ENCODE measurements at regions not wholly inside any gene's neighbourhood (a gene's known extent, or its start where the extent isn't known, plus 50 kb on each side); places are given as distances from the start of the nearest gene placed in this dataset.
"Not testable (repeated sequence)": the region's sequence is repeated elsewhere in the genome, so short reads cannot be mapped to it uniquely, and the experiment has no call there.

DNA sequence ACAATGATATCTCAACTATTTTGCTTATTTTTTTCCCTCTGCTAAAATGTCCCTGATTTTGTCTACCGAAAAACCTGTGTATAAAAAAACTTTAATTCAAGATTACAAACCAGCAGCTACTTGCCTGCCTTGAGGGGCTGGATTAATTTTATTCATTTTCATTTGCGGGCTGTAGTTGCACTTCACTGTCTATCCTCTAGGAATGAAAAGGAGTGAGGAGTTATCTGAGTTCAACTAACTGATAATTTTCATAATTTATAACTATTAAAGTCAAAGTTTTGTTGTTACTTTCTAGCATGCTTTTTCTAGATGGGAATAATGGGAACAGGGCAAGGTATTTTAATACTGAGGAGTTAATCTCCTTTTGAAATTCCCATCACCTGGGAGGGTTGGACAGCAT is 50.3 kb upstream of the AGTPBP1 start:
- not testable (repeated sequence) for DNase-seq (ENCODE audit: low spot score)

DNA sequence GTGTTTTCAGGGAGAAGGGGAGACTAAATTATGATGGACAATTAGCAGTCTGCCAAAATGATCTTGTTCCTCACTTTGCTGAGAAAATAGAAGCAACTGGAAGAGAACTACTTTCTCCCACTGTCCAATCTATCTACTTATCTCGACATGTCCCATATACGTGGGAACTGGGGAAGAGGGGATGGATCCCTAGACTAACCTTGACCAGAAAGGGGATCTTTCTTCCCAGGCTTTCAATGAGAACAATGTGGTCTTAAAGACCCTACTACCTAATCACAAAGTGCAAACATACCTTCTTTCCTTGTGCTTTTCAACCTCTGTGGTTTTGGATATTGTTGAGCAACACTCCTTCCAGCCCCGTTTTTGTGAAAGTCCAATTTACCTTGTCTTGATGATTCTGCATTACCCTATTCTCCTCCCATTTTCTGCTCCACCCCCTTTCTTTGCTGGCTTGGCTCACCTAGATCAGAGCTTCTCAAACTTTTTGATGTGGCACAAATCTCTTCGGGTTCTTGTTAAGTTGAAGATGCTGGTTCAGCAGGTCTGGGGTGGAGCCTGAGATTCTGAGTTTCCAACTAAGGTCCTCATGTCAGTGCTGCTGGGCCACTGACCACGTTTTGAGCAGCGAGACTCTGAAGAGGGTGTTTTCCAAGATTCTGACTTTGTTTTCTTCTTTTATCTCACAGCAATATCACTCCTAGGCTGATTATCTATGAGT is 61.4 kb upstream of the AGTPBP1 start:
- DNase-seq (ENCODE audit: low spot score) = peak; percentile 61

DNA sequence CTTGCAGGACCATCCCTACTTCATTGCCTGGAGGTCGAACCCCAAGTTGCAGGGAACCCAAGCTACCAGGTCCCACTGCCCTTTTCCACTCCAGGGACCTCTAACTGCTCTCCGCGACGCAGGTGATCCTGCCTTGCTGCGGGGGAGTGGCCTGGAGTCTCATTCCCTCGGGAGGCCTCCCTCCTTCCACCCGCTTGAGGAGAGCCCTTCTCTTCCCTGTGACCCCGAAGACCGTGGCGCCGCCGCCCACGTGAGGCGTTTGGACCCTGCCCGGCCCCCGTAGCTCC is 63.0 kb upstream of the AGTPBP1 start:
- DNase-seq (ENCODE audit: low spot score) = not testable (repeated sequence)

DNA sequence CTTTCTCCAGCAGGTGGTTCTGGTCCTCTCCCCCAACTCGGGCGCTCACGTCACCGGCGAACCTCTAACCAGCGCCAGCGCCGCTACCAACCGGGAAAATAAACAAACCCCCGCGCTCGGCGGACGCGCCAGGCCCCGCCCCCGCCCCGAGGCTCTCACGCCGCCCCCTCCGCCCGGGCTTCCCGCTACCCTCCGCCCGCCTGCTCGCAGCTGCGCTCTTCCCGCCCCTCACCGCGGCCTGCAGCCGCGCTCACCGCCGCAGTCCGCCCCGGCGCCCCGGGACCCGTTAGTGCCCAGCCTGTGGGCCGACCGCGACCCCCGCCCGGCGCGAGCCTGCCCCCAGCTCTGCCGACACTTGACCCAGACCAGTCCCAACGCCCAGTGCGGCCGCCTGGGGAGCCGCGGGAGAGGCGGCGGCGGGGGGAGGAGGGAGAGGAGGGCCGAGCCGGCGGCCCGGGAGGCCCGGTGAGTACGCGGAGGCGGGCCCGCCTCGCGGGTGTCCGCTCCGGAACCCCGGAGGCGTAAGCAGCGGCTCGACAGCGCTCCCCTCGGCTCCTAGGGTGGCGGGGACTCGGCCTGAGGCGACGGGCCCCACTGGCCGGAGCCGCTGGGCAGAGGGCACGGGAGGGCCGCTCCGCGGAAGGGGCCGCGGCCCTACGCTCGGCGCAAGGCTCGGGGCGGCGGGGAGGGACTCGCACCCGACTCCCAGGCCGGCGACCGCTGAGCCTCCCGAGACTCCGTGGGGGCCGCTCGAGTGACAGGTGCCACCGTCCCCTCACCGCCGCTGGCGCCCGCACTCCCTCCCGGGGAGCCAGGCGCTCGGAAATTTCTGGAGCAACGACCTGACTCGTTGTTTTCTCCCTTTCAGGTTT is 63.6 kb upstream of the AGTPBP1 start:
- DNase-seq (ENCODE audit: low spot score) = peak; percentile 83

DNA sequence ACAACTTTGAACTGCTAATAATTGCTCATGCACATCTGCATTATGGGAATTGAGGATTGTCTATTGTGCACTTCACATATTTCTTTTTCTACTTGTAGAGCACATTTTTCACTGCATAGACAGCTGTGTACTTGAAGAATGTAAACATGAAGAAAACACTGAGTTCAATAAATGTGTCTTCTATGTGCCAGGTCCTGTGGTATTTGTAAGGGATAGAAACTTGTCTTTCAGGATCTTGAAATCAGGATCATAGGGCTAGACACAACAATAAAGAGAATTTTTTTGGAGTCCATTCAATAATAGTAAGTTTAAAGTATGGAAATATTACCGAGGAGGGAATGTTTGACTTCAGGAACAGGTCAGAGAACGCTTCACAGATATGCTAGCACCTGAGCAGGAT is 66.6 kb upstream of the AGTPBP1 start:
- not testable (repeated sequence) for DNase-seq (ENCODE audit: low spot score)

DNA sequence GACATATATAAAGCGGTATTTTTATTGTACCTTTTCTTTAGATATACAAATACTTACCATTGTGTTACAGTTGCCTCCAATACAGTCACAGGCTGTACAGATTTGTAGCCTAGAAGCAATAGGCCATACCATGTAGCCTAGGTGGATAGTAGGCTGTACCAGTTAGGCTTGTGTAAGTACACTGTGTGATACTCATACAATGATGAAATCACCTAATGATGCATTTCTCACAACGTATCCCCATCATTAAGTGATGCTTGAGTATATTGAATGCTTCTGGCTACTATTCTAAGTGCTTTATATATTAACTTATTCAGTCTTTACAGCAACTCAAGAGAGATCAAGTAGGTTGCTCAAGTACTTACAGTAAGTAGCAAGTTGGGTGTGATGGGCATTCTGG is 71.6 kb upstream of the AGTPBP1 start:
- not testable (repeated sequence) for DNase-seq (ENCODE audit: low spot score)

DNA sequence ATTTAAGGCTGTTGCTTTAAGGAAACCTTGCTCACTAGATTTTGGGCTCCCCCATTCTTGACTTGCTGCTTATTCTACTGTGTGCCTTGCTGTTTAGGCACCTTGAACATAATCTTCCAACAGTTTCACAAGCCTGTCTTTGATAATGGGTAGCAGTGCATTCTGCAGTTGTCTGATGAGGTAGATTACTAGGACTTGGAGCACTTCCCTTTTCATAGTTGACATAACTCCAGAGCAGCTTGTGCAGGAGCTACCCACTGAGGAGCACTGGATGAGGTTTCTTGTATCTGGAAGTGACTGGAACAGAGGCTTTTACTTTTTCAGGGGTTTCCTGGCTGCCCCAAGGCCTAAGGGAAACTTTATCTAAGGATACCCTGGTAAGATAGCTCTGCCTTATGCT is 73.0 kb upstream of the AGTPBP1 start:
- DNase-seq (ENCODE audit: low spot score) = not testable (repeated sequence)

DNA sequence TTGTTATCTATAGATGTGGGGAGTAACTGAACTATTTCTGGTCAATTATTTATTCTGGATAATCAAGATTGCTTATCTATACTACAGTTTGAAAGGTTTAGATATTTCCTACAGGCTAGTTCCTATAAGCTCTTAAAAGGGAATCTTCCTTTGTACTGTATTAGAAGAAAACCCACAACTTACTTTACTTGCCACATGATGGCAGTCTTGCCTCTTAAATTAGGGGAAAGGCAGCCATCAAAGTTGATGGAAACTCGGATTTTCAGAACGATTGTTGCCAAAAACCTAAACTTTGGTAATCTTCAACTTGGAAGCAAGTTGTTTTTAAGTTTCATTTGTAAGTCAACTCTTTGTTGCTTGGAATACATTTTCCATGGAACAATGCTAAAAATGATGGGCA is 77.2 kb upstream of the AGTPBP1 start:
- peak; percentile 54 for DNase-seq (ENCODE audit: low spot score)

DNA sequence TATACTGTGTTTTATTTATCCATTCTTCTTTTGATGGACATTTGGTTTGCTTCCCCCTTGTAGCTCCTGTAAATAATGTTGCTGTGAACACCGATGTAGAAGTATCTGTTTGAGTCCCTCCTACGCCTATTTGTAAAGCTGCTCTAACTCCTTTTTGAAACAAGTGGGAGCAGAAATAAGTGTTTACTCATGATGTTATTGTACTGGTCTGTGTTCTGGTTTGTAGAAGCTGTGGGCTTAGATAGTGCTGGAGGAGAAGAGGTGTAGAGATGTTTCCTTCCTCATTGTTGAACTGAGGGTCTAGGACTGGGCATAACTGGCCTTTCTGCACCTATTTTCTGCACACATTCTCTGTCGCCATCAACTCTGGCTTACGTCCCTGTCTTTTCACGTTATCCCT is 78.8 kb upstream of the AGTPBP1 start:
- DNase-seq (ENCODE audit: low spot score) = not testable (repeated sequence)

DNA sequence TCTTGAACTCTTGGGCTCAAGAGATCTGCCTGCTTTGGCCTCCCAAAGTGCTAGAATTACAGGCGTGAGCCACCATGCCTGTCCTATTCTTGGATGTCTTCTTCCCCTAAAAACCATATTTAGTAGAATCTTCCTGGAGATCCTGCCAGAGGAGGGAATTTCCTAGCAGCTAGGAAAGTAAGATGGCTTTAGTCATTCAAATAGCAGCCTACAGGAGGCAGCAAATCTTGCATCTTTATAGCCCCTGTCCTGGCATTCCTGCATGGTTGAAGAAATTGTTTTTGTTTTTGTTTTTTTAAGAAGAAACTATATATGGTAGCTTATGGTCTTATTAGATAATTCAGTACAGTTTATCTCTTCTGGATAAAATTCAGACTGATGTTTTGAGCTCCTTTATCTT is 83.2 kb upstream of the AGTPBP1 start:
- not testable (repeated sequence) for DNase-seq (ENCODE audit: low spot score)

DNA sequence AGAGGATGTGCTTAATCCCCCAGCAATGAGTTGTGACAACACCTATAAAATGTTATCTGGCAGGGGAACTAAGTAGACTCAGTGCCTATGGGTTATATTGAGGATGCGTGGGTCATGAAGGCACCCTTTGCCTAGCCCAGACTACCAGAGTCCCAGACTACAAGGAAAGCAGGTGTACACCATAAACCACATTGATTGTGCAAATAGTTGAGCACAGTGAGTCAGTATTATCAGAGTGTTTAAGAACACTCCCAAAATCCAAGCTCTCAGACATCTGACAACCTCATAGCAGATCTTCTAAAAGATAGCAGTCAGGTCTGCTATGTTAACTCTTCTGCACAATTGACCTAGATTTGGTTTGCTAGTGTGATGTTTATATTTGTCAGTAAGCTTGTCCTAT is 92.8 kb upstream of the AGTPBP1 start:
- DNase-seq (ENCODE audit: low spot score) = not testable (repeated sequence)

DNA sequence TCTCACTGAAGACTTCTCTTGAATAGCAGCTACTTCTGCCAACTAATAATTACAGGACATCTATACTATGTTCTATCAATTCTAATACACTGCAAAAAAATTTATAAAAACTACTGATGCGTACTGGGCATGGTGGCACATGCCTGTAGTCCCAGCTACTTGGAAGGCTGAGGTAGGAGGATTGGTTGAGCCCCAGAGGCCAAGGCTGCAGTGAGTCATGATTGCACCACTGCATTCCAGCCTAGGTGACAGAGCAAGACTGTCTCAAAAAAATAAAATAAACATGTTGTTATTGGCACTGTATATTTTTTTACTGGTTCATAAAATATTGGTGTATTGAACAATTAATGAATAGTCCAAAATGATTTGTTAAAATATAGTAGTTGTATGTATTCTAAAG is 97.0 kb upstream of the NAA35 start:
- DNase-seq (ENCODE audit: low spot score) = not testable (repeated sequence)

DNA sequence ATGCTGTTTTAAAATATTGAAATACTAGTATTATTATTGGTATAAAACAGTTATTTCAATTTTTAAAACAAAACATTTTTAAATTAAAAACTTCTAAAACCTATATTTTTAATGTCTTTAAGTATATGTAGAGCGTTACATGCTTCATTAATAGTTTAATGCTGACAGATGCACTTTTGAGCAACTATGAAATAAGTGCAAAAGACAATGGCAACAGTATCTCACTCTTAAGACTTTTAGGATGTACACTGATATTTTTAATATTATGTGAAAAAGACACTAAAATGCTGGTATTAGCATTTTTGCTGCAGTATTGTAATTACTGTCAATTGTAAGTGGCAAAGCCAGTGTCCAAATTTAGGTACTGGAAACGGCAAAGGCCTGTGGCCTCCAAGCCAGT is 93.2 kb upstream of the NAA35 start:
- not testable (repeated sequence) for DNase-seq (ENCODE audit: low spot score)

DNA sequence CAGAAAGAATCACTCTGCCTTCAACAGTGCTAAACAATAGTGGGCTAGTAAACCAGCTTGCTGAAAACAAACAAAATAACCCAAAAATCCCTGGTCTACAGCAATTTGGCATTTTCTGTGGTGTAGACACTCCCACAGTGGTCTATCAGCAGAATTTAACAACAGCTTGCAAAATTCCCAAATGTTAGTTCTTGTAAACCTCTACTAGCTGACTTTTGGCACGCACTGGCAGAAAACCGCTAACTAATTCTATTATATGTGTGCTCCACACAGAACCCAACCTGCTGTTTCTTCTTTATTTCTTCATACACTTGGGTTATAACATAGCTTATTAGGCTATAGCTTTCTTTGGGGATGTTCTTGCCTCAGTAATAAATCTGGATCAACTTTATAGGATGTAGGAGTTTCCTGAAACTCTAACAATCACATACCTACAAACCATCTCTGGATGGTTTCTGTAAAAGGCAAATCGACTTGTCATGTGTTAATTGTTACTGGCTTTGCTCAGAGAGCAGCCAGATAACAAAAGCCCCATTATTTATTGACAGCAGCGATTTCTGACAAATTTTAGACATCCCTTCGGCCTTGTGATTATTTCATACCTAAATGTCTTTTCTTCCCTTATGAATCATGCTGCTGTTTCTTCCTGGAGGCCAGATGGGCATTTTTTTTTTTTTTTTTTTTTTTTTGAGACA is 82.7 kb upstream of the NAA35 start:
- DNase-seq (ENCODE audit: low spot score) = no peak

DNA sequence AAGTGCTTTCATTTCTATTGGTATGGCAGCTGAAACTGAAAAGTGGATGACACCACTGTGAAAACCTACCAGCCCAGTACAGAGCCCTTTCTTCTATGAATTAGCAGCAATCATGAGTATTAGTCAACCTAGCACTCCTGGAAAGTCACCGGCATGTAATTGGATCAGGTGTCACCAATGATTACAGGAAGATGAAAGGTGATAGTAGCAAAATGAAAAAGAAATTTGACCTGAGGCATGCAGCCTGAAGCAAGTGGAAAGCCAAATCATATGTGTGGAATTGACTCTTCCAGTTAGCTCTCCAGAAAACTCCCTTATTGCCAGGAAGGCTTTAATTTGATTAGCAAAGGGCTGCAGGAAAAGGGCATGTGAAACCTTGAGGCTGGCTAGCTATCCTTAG is 81.2 kb upstream of the NAA35 start:
- no peak for DNase-seq (ENCODE audit: low spot score)

DNA sequence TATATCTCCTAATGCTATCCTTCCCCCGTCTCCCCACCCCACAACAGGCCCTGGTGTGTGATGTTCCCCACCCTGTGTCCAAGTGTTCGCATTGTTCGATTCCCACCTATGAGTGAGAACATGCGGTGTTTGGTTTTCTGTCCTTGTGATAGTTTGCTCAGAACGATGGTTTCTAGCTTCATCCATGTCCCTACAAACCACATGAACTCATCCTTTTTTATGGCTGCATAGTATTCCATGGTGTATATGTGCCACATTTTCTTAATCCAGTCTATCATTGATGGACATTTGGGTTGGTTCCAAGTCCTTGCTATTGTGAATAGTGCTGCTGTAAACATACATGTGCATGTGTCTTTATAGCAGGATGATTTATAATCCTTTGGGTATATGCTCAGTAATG is 79.1 kb upstream of the NAA35 start:
- DNase-seq (ENCODE audit: low spot score) = not testable (repeated sequence)

DNA sequence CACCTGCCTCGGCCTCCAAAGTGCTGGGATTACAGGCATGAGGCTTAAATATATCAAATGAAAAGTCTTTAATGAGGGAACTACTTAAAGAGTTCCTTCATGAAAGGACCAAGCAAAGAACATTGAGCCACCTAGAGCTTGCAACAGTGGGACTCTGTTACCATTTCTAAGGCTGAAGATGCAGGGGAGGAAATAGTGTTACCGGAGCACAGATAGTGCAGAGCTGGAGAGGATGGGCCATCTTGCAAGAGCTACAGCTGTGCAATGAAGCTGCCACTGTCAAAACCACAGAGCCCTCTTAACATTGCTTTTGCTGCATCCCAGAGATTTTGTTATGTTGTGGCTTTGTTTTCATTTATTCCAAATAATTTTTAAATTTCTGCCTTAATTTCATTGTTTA is 77.1 kb upstream of the NAA35 start:
- DNase-seq (ENCODE audit: low spot score) = no peak

DNA sequence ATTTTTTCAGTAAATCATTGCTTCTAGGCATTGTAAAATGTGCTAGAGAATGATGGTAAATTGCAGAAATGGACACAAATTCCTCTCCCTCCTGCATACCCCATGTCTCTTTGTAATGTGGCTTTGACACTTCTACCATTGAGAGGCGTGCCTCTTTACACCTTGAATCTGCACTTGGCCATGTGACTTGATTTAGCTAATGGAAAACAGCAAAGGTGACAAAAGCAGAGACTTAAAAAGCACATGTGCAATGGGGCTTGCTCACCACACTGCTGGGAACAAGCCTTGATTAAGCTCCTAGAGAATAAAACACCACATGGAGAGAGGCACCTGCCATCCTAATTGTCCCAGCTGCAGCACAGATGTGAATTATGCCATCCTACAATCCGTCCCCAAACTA is 69.9 kb upstream of the NAA35 start:
- peak; percentile 2 for DNase-seq (ENCODE audit: low spot score)

DNA sequence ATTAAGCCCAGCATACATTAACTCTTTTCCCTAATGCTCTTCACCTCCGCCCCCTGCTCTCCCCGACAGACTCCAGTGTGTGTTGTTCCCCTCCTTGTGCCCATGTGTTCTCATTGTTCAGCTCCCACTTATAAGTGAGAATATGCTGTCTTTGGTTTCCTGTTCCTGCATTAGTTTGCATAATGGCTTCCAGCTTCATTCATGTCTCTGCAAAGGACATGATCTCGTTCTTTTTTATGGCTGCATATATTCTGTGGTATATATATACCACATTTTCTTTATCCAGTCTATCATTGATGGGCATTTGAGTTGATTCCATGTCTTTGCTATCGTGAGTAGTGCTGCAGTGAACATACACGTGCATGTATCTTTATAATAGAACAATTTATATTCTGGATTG is 69.3 kb upstream of the NAA35 start:
- DNase-seq (ENCODE audit: low spot score) = not testable (repeated sequence)

DNA sequence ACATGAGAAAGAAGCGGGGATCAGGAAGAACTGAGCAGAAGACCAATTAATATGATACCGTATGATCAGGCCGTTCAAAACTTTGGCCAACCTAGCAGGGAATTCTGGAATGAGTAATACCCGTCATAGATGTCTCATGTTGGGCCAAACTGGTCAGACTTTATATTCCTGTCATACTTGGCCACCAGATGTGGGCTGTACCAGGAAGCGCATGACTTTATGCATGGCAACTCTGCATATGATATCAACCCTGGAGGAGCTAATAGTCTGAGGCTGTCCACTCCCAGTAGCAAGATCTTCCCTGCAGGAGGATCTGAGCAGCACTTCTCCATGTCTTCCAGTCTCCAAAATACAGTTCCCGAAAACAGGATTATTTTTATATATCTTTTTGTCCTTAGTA is 68.5 kb upstream of the NAA35 start:
- no peak for DNase-seq (ENCODE audit: low spot score)

DNA sequence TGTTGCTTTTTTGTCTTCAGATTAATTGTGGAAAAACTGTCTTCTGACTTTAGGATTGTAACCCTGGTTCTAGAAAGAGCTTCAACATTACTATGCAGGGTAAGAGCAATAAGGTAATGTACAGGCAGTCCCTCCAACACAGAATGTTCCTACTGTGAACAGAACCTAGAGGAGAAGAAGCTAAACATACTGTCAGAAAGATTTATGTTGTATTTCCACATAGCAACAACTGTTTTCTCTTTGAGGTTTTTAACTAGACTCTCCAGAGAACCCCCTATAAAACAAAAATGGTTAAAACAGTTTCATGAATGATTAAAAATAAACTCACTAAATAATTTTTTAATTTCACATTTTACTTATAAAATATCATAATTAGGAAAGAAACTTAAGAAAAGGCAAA is 64.3 kb upstream of the NAA35 start:
- DNase-seq (ENCODE audit: low spot score) = no peak

DNA sequence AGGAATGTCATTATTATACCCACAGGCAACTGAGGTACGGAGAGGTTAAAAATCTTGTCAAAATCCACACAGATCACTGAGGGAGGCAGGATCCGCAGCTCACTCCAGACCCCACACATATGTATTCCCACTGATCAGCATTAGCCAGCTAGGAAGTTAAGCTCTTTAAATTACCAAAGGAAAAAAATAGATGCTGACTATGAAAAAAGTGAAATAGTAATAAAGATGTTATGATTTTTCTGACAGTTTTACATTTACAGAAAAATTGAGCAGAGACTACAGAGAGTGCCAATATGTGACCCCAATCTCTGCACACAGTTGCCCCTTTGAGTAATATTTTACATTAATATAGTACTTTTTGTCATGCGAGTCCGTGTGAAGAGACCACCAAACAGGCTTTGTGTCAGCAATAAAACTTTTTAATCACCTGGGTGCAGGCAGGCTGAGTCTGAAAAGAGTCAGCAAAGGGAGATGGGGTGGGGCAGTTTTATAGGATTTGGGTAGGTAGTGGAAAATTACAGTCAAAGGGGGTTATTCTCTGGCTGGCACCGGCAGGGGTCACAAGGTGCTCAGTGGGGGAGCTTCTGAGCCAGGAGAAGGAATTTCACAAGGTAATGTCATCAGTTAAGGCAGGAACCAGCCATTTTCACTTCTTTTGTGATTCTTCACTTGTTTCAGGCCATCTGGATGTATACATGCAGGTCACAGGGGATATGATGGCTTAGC is 61.9 kb upstream of the NAA35 start:
- not testable (repeated sequence) for DNase-seq (ENCODE audit: low spot score)
